ENCODE measurements at regions not wholly inside any gene's neighbourhood (a gene's known extent, or its start where the extent isn't known, plus 50 kb on each side); places are given as distances from the start of the nearest gene placed in this dataset.

GRCh38 chr2:128941751-128942150 is 623.1 kb upstream of the HS6ST1 start:
- Histone ChIP-seq H3K27me3 (ENCODE audit: control insufficient read depth in 4 of 4, insufficient read depth in 4 of 4, low read length in 3 of 4) (peaks cover 0 to 3% (median 0%) of the 10 kb centered on the region in 4 donors), H3K4me1 (ENCODE audit: control insufficient read depth in 4 of 4, insufficient read depth in 4 of 4, low read length in 3 of 4) (no peaks in the 10 kb centered on the region), H3K36me3 (ENCODE audit: control insufficient read depth in 4 of 4, insufficient read depth in 3 of 4, low read depth in 1 of 4, low read length in 3 of 4) (no peaks in the 10 kb centered on the region), H3K9ac (ENCODE audit: low read depth in 1 of 2, low read length in 2 of 2) (no peak overlapping the region), H3K27ac (ENCODE audit: low read depth in 1 of 2, low read length in 2 of 2) (no peak overlapping the region), H3K4me3 (ENCODE audit: low read depth in 1 of 3, low read length in 3 of 3) (no peak overlapping the region), H3K9me3 (ENCODE audit: control insufficient read depth in 4 of 4, low read length in 3 of 4) (no peaks in the 10 kb centered on the region)
- no peak for DNase-seq (ENCODE audit: low spot score)
- WGBS, result 46% methylated on average over 3 of the region's 3 CpGs
- TF ChIP-seq CTCF (IDR thresholded peaks at IDR 0.05; ENCODE audit: low read depth, low read length, missing input control) (no peak), REST (IDR thresholded peaks at IDR 0.05) (no peak), JUND (IDR thresholded peaks at IDR 0.05) (no peak), HNF4G (IDR thresholded peaks at IDR 0.05) (no peak)

GRCh38 chr2:128949360-128949759 is 630.7 kb upstream of the HS6ST1 start:
- no peak overlapping the region for H3K27ac ChIP-seq (ENCODE audit: low read depth in 1 of 2, low read length in 2 of 2)
- no peak for TF ChIP-seq HNF4A (conservative IDR thresholded peaks at IDR 0.05)
- TF ChIP-seq REST (IDR thresholded peaks at IDR 0.05), result no peak
- no peak for TF ChIP-seq SP1 (IDR thresholded peaks at IDR 0.05)
- TF ChIP-seq MAX (IDR thresholded peaks at IDR 0.05), result no peak
- no peak for TF ChIP-seq EGR1 (IDR thresholded peaks at IDR 0.05; ENCODE audit: low read depth in 2 of 2)
- TF ChIP-seq RXRA (IDR thresholded peaks at IDR 0.05), result no peak
- TF ChIP-seq JUND (IDR thresholded peaks at IDR 0.05), result no peak
- no peak for TF ChIP-seq HNF4G (IDR thresholded peaks at IDR 0.05)
- TF ChIP-seq ZBTB33 (IDR thresholded peaks at IDR 0.05), result no peak
- TF ChIP-seq CTCF (IDR thresholded peaks at IDR 0.05; ENCODE audit: low read depth, low read length, missing input control), result no peak
- no peak for TF ChIP-seq FOXA2 (IDR thresholded peaks at IDR 0.05)
- TF ChIP-seq TAF1 (conservative IDR thresholded peaks at IDR 0.05), result no peak
- no peak for TF ChIP-seq NR2F2 (IDR thresholded peaks at IDR 0.05)
- TF ChIP-seq YY1 (IDR thresholded peaks at IDR 0.05), result no peak
- TF ChIP-seq RAD21 (IDR thresholded peaks at IDR 0.05), result no peak
- no peak for TF ChIP-seq GABPA (IDR thresholded peaks at IDR 0.05 in 1 of 2, conservative IDR thresholded peaks at IDR 0.05 in 1 of 2)
- TF ChIP-seq FOXA1 (IDR thresholded peaks at IDR 0.05), result no peak
- no peak for TF ChIP-seq ATF3 (IDR thresholded peaks at IDR 0.05)
- H3K9me3 ChIP-seq (ENCODE audit: control insufficient read depth in 4 of 4, low read length in 3 of 4), result peaks cover 0 to 5% (median 0%) of the 10 kb centered on the region in 4 donors
- no peaks in the 10 kb centered on the region for H3K36me3 ChIP-seq (ENCODE audit: control insufficient read depth in 4 of 4, insufficient read depth in 3 of 4, low read depth in 1 of 4, low read length in 3 of 4)
- no peaks in the 10 kb centered on the region for H3K4me1 ChIP-seq (ENCODE audit: control insufficient read depth in 4 of 4, insufficient read depth in 4 of 4, low read length in 3 of 4)
- no peak for DNase-seq (ENCODE audit: low spot score)
- no peaks in the 10 kb centered on the region for H3K27me3 ChIP-seq (ENCODE audit: control insufficient read depth in 4 of 4, insufficient read depth in 4 of 4, low read length in 3 of 4)
- WGBS, result 93% methylated on average over 5 of the region's 5 CpGs
- H3K9ac ChIP-seq (ENCODE audit: low read depth in 1 of 2, low read length in 2 of 2), result no peak overlapping the region
- H3K4me3 ChIP-seq (ENCODE audit: low read depth in 1 of 3, low read length in 3 of 3), result no peak overlapping the region

Measured in liver (tissue), 8 donors.